GM13977 (cell line): ENCODE measurements at regions not wholly inside any gene's neighbourhood (a gene's known extent, or its start where the extent isn't known, plus 50 kb on each side); places are given as distances from the start of the nearest gene placed in this dataset.

ENCODE experiments used
- DNase-seq: peaks from one replicate; pipeline ENCODE4 v3.0.0; 2012; ENCODE audit warnings: low spot score
- in situ Hi-C: fragments of 300-500 bp; cut with MboI; formaldehyde crosslinking; loops from one replicate; pipeline ENCODE4 v1.12.0; 2022; ENCODE audit warnings: low sequenced_read_pairs, low pct_unique_long_range_greater_than_20kb, mixed read lengths, inconsistent platforms; ENCODE audit not compliant: unreplicated experiment
- TF ChIP-seq, protein P1 (sequence below): IDR thresholded peaks from 2 replicates; pipeline ENCODE4 v1.5.1; 2012; ENCODE audit warnings: mild to moderate bottlenecking, control low read depth; ENCODE audit not compliant: insufficient read depth; ENCODE audit errors: extremely low read depth, missing control alignments

DNA sequence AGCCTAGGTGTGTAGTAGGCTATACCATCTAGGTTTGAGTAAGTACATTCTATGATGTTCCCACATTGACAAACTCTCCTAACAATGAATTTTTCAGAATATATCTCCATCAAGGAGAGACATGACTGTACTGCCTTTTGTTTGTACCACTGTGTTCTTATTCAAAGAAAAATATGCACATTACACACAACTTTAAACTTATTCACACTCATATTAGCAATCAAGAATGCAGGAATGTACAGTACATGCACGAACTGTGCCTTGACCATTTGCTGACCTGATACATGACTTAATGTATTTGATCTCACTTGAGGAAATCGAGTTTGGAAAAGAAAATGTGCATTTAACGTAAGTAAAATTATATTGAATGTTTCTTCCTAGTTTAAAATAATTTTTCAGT lies 525.1 kb upstream of the AGA start:
- no peak for DNase-seq
- TF ChIP-seq, protein P1, sequence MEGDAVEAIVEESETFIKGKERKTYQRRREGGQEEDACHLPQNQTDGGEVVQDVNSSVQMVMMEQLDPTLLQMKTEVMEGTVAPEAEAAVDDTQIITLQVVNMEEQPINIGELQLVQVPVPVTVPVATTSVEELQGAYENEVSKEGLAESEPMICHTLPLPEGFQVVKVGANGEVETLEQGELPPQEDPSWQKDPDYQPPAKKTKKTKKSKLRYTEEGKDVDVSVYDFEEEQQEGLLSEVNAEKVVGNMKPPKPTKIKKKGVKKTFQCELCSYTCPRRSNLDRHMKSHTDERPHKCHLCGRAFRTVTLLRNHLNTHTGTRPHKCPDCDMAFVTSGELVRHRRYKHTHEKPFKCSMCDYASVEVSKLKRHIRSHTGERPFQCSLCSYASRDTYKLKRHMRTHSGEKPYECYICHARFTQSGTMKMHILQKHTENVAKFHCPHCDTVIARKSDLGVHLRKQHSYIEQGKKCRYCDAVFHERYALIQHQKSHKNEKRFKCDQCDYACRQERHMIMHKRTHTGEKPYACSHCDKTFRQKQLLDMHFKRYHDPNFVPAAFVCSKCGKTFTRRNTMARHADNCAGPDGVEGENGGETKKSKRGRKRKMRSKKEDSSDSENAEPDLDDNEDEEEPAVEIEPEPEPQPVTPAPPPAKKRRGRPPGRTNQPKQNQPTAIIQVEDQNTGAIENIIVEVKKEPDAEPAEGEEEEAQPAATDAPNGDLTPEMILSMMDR = no peak
- in situ Hi-C loops = no loop called here

DNA sequence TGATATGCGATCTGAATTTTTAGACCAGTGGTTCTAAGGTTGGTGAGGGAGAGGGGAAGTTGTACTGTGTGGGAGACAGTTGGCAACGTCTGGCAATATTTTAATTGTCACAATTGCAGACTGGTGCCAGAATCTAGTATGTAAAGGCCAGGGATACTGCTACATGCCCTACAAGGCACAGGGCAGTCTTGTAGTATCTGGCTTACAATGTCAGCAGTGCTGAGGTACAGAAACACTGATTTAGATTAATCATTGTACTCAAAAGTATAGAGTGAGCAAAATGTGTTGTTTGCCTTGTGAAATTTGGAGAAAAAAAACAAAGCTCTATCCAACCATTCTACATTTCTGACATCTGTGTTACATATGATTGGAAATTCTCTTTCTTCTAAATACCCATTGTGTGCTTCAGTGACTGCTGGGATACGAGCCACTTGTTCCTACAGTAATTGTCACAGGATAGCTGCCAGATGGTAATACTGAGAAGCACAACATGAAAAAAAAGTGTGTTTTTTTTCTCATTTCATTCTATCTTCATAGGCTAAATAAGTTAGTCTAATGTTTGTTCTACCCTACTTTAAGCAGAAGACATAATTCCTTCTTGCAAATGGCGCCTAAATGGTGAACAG lies 526.7 kb upstream of the AGA start:
- DNase-seq = no peak
- in situ Hi-C loops = no loop called here
- TF ChIP-seq, protein P1 = no peak

DNA sequence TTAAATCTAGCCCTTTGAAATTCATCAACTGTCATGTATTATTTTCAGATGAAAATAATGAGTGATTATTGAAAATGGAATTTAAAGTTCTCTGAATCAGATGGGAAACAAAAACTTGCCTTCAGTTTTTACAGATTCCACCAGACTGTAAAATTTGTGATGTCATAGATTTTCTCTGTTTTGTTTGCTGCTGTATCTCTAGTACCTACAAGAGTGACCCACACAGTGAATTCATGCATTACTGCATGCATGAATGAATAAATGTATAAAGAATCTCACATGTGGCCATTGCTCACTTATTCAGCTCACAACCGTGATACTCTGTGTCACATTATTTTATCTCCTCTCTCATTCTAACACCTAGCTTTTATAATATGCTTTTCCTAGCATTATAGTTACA lies 532.2 kb upstream of the AGA start:
- TF ChIP-seq, protein P1 = no peak
- in situ Hi-C loops = no loop called here
- no peak for DNase-seq

DNA sequence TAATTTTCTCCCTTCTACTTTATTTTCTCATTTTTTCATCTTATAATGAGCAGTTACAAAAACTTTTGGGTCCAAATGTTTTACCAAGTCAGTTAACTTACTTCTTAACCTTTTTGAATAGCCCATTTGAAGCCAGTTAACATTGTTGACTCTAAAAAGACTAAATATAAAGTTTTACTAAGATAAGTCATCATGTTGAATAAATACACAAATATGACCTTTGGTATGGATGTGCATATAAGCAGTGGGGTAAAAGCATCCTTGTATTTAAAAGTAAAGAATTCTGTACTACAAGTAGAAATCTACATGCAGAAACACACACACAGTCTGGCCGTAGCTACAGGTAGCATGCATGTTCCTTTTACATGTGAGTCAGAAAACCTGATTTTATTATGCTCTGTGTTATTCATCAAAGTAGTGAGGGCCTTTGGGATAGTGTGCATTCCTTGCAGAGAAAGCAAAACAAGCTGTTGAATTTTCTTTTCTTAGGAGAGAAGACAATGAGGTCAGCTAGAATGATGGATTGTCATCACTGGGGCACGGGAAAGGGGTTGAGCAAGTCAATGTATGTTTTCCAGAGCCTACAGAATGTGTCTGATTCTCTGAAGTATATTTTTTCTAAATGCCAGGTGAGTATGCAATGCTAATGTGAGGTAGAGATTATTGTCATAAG lies 533.2 kb upstream of the AGA start:
- no peak for DNase-seq
- in situ Hi-C loops = no loop called here

DNA sequence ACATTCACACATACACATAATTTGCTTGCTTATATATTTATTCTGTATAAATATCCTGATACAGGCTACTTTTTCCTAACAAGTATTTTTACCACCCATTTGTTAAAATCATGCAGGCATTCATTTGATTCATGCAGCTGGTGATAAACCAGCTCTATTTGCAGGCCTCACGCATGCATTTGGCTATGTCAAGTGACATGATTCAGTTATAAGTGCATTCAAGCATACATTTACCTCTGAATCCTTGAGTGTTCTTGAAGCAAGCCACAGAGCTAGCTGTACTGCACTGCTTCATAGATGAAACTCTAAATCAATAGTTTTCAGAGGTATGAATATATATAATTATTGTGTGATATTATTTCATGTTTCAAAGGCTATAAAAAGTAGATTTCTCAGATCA lies 544.0 kb upstream of the AGA start:
- TF ChIP-seq, protein P1 = no peak
- DNase-seq = no peak
- in situ Hi-C loops = no loop called here

More for the DNA sequence above, 533.2 kb upstream of the AGA start:
- TF ChIP-seq, protein P1 = no peak

DNA sequence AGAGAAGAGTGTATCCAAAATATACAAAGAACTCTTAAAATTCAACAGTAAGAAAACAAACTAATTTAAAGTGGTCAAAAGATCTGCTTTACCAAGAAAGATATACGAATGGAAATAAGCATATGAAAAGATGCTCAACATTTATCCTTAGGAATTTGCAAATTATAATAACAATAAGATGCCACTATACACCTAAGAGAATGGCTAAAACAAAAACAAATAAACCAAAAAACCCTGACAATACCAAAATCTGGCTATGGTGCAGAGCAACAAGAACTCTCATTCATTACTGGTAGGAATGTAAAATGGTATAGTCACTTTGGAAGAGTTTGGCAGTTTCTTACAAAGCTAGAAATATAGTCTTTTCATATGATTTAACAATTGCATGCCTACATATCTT lies 545.7 kb upstream of the AGA start:
- TF ChIP-seq, protein P1 = no peak
- in situ Hi-C loops = no loop called here
- no peak for DNase-seq
